GM10266 (cell line): ENCODE measurements at regions not wholly inside any gene's neighbourhood (a gene's known extent, or its start where the extent isn't known, plus 50 kb on each side); places are given as distances from the start of the nearest gene placed in this dataset.

Experiments used
- DNase-seq: peaks from one replicate; pipeline ENCODE4 v3.0.0; 2012; ENCODE audit errors: extremely low spot score
- TF ChIP-seq, protein P1 (sequence below): IDR thresholded peaks from 2 replicates; pipeline ENCODE4 v1.5.1; 2012; ENCODE audit warnings: mild to moderate bottlenecking, low read depth; ENCODE audit not compliant: control insufficient read depth, insufficient read depth; ENCODE audit errors: missing control alignments

DNA sequence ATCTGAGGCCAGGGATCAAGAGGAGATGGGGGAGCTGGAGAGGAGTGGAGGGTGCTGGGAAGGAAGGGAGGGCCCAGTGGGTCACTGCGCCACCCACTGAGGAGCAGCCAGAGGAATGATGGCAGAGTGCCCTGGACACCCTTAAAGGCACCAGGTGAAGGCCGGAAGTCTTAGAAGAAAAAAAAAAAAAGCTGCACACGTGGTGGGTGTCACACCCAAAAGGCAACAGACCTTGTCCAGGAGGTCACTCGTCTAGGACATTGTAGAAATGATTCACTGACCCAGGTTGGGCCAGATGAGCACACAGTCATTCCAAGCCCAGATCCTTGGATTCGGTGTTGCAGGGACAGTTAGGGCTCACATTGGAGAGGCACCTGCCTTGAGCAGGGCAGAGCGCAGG lies 93.5 kb upstream of the TRIM2 start:
- no peak for DNase-seq
- TF ChIP-seq, protein P1, sequence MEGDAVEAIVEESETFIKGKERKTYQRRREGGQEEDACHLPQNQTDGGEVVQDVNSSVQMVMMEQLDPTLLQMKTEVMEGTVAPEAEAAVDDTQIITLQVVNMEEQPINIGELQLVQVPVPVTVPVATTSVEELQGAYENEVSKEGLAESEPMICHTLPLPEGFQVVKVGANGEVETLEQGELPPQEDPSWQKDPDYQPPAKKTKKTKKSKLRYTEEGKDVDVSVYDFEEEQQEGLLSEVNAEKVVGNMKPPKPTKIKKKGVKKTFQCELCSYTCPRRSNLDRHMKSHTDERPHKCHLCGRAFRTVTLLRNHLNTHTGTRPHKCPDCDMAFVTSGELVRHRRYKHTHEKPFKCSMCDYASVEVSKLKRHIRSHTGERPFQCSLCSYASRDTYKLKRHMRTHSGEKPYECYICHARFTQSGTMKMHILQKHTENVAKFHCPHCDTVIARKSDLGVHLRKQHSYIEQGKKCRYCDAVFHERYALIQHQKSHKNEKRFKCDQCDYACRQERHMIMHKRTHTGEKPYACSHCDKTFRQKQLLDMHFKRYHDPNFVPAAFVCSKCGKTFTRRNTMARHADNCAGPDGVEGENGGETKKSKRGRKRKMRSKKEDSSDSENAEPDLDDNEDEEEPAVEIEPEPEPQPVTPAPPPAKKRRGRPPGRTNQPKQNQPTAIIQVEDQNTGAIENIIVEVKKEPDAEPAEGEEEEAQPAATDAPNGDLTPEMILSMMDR, result no peak

DNA sequence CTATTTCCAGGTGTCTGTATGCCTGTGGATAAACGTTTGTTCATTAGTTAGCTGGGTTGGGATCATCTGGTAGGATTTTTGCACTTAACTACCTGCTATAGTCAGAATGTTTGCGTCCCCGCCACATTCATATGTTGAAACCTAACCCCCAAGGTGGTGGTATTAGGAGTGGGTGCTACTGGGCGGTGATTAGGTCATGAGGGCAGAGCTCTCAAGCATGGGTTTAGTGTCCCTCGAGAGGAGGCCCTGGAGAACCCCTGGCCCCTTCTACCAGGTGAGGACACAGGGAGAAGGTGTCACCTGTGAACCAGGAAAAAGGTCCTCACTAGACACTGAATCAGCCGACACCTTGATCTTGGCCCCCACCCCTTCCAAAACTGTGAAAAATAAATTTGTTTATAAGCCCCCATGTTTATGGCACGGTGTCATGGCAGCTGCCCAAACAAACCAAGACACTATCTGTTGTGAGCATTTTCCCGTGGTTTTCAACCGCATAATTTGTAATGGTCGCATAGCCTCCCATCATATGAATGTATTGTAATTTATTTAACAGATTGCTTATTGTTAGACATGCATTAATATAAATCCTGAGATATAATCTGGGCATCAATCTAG lies 92.7 kb upstream of the TRIM2 start:
- no peak for DNase-seq
- TF ChIP-seq, protein P1, result no peak

DNA sequence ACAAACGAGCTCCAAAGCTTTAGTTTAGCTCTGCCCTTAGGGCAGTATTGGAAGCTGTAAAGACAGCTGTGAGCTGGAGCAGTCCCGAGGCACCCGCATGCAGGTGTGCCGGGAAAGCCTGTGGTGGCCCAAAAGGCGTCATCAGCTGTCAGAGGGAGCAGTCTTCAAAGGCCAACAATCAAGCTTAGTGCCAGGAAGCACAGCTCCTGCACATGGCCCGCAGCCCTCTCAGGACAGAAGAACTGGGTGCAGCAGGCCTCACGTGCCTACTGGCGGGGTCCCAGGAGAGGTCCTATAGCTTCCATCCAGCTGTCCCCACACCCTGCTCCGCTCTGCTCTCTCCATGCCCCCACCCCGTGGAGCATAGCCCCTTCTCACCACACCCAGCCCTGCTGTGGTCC lies 92.2 kb upstream of the TRIM2 start:
- TF ChIP-seq, protein P1, result no peak
- no peak for DNase-seq

DNA sequence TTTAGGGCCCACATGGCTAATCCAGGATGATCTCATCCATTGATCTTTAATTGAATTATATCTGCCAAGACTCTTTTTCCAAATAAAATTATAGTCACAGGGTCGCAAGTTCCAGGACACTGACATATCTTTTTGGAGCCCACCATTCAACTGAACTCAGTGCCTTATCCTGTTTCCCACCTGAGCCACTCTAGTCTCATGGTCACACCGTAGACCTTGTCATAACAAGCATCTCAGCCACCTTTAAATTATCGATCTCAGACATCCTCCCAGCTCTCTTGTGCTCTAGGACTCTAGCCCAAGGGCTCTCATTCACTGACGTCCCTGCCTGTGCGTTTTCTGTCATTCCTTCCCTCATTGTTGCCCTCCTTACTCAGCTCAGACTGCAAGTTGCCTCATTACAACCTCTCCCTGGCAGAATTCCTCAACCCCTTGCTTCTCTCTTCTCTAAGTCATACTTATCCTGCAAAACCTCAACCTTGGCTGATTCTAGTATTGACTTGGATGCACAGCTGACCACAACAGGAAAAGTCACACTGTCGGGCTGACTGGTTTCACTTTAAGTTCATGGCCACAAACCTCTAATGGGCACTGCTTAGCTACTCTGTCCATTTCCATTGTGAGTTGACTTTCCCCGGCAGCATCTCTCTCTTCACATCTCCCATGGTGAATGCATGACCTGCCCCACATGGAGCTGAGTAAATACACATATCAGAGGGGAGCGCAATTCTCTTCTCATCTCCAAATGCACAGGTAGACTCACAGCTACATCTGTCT lies 91.0 kb upstream of the TRIM2 start:
- TF ChIP-seq, protein P1, result no peak
- DNase-seq, result no peak

DNA sequence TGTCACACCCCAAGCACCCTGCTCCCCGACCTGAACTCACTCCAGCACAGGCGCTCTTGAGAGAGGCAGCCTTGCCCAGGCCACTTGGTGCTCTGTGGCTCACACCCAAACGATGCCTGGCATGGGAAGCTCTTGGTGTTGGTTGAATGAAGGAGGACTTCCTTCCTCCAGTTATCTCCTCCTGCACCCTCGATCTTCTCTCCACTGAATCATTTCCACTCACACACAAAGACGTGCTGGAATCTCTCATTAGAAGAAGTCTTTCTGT lies 90.5 kb upstream of the TRIM2 start:
- TF ChIP-seq, protein P1, result no peak
- no peak for DNase-seq

DNA sequence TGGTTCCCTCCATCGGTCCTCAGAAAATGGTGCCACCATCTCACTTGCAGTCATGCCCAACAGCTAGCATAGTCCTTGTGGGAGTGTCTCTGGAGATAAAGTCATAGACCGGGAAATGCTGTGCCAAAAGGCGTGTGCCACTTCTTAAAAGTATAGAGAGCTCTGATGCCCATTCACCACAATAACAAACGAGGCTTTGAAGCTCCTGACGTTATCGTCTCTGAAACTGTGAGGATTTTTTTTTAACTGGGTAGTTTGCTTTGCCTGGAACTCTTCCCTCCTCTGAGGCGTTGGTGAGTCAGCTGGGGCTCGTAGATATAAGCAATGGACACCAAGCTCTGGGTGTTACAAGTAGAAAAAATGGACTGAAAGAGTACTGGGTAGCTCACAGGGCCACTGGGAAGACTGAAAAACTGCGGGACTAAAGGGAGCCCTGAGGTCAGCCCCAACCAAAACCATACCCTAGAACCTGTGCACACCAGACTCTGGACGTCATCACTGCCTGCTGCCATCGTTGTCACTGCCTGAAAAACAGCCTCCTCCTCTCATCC lies 89.4 kb upstream of the TRIM2 start:
- DNase-seq, result no peak
- TF ChIP-seq, protein P1, result no peak
